ENCODE measurements at regions not wholly inside any gene's neighbourhood (a gene's known extent, or its start where the extent isn't known, plus 50 kb on each side); places are given as distances from the start of the nearest gene placed in this dataset.

- TF ChIP-seq POLR2A (IDR thresholded peaks at IDR 0.05) = no peak
- no peak for TF ChIP-seq CTCF (IDR thresholded peaks at IDR 0.05)
Observed at GRCh38 chr1:233445737-233446136, 118.2 kb downstream of the MAP3K21 start.
